ENCODE measurements at regions not wholly inside any gene's neighbourhood (a gene's known extent, or its start where the extent isn't known, plus 50 kb on each side); places are given as distances from the start of the nearest gene placed in this dataset.
"Not testable (repeated sequence)": the region's sequence is repeated elsewhere in the genome, so short reads cannot be mapped to it uniquely, and the experiment has no call there.

DNA sequence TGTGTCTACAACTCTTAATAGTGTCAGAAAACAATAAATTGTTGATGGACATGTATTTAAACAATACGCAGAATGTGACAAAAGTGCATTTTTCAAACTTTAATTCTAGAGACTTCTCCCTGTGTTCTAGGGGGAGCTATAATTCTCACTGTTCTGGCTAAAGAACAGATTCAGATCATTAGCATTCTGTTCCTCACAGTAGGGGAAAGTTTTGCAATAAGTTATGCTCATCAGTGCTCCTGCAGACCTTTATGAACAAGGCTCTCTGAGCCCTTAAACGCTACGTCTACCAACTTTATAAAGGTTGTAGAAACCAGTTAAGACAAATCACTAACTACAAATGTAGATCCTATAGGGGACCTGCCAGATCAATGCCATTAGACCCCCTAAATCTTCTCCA is 444.2 kb downstream of the SQOR start:
- H3K36me3 Mint-ChIP-seq (ENCODE audit: low read depth), result no peaks in the 10 kb centered on the region
- DNase-seq (no peak), ATAC-seq (no peak)
- no peaks in the 10 kb centered on the region for H3K4me1 Mint-ChIP-seq
- intact Hi-C loops (cut with DNase I, micrococcal nuclease), result no loop called here
- CTCF ChIA-PET, result interaction anchor here (0.6 kb wide), 1 partner anchor 290 kb away, joined by 3 read pairs; no protein-coding TSS in a partner anchor
- no peaks in the 10 kb centered on the region for H3K27me3 Mint-ChIP-seq
- H3K27ac Mint-ChIP-seq, result no peak overlapping the region
- H3K4me3 Mint-ChIP-seq, result no peak overlapping the region
- POLR2A ChIA-PET, result interaction anchor here (0.5 kb wide), 1 partner anchor 1715 kb away, joined by 4 read pairs; no protein-coding TSS in a partner anchor
- H3K9me3 Mint-ChIP-seq (ENCODE audit: low read depth), result no peaks in the 10 kb centered on the region

GRCh38 chr15:46080016-46080415 is 445.2 kb downstream of the SQOR start:
- Mint-ChIP-seq H3K4me1 (no peaks in the 10 kb centered on the region), H3K9me3 (ENCODE audit: low read depth) (no peaks in the 10 kb centered on the region), H3K27ac (no peak overlapping the region), H3K4me3 (no peak overlapping the region), H3K36me3 (ENCODE audit: low read depth) (no peaks in the 10 kb centered on the region), H3K27me3 (no peaks in the 10 kb centered on the region)
- ChIA-PET CTCF (no interaction called here), POLR2A (no interaction called here)
- DNase-seq (no peak), ATAC-seq (no peak)
- intact Hi-C loops (cut with DNase I, micrococcal nuclease), result no loop called here

DNA sequence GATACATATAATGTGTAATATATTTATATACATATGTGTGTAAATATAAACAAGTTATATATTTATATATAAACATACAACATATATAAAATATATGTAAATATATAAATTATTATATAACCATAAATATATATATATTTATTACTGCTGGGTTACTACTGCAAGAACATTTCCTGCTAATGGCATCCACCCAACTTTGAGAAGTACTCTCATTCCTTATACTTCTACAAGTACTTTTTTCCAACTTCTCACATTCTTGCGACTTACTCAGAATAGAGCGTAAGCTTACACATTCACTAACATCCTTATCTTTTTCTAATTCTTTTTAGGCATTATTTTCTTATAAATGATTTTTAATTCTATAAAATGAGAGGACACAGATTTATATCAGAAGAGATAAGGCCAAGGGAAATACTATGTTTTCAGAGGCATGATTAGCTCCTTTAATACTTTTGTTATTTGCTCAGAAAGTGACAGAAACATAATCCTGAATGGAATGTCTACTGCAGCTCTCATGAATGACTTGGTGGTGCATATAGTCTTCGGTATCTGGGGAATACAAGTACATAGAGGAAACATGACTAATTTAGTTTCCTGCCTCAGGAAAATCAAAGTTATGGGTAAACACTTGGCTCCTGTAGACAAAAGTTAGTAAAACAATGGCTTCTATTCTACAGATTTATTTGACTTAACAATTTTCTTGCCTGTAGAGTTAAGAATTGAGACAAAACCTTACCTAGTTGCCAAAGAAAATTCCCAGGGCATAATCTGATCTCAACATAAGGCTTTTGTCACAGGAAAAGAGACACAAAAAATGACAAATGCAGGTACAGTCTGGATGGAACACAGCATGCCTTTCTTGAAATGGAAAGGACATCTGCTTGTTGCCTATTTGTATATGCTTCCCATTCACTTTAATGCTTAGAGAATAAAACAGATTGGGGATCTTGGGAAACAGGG is 453.9 kb downstream of the SQOR start:
- intact Hi-C loops (cut with DNase I, micrococcal nuclease), result no loop called here
- no peaks in the 10 kb centered on the region for H3K27me3 Mint-ChIP-seq
- ChIA-PET POLR2A (interaction anchor here (0.6 kb wide), 2 partner anchors 209 to 421 kb away, joined by 4 read pairs; no protein-coding TSS in a partner anchor), CTCF (no interaction called here)
- H3K4me3 Mint-ChIP-seq, result no peak overlapping the region
- no peak overlapping the region for H3K27ac Mint-ChIP-seq
- DNase-seq, result no peak
- no peak for ATAC-seq
- no peaks in the 10 kb centered on the region for H3K9me3 Mint-ChIP-seq (ENCODE audit: low read depth)
- H3K4me1 Mint-ChIP-seq, result no peaks in the 10 kb centered on the region
- no peaks in the 10 kb centered on the region for H3K36me3 Mint-ChIP-seq (ENCODE audit: low read depth)

- ATAC-seq, result no peak
- POLR2A ChIA-PET, result interaction anchor here (0.6 kb wide), 1 partner anchor 208 kb away, joined by 4 read pairs; no protein-coding TSS in a partner anchor
- no peaks in the 10 kb centered on the region for H3K27me3 Mint-ChIP-seq
- no peak overlapping the region for H3K4me3 Mint-ChIP-seq
- CTCF ChIA-PET, result interaction anchor here (0.7 kb wide), 1 partner anchor 311 kb away, joined by 3 read pairs; no protein-coding TSS in a partner anchor
- intact Hi-C loops (cut with DNase I, micrococcal nuclease), result no loop called here
- no peaks in the 10 kb centered on the region for H3K9me3 Mint-ChIP-seq (ENCODE audit: low read depth)
- no peak for DNase-seq
- H3K36me3 Mint-ChIP-seq (ENCODE audit: low read depth), result no peaks in the 10 kb centered on the region
- no peaks in the 10 kb centered on the region for H3K4me1 Mint-ChIP-seq
- no peak overlapping the region for H3K27ac Mint-ChIP-seq
Observed at GRCh38 chr15:46089467-46089935, 454.7 kb downstream of the SQOR start.

DNA sequence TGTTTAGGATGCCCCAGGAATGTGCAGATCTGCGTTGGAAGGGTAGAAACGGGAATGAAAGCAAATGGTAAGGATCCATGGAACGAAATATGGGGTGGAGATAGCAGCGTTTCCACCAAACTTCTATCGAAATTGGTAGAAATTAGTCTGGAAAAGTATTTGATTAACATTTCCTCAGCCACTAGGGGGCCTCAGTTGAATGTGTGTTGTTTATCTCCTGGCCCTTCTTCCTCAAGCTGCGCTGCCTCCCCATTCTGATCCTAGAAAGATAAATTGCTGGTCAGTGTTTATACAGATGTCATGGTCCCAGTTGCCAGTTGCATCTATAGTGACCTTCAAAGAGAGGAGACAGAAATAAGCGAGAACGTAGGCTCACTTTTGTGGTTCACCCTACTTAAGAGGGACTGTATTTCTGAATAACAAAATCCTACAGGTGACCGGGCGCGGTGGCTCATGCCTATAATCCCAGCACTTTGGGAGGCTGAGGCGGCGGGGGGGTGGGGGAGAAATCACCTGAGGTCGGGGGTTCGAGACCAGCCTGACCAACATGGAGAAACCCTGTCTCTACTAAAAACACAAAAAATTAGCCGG is 457.1 kb downstream of the SQOR start:
- H3K27ac Mint-ChIP-seq, result no peak overlapping the region

DNA sequence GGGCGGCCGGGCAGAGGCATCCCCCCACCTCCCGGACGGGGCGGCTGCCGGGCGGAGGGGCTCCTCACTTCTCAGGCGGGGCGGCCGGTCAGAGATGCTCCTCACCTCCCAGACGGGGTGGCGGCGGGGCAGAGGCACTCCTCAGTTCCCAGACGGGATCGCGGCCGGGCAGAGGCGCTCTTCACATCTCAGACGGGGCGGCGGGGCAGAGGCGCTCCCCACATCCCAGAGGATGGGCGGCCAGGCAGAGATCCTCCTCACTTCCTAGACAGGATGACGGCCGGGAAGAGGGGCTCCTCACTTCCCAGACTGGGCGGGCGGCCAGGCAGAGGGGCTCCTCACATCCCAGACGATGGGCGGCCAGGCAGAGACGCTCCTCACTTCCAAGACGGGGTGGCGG is 463.2 kb downstream of the SQOR start:
- DNase-seq; H3K27me3 Mint-ChIP-seq; intact Hi-C loops (cut with DNase I, micrococcal nuclease); H3K4me3 Mint-ChIP-seq; POLR2A ChIA-PET; H3K36me3 Mint-ChIP-seq (ENCODE audit: low read depth); ATAC-seq; CTCF ChIA-PET; H3K27ac Mint-ChIP-seq; H3K9me3 Mint-ChIP-seq (ENCODE audit: low read depth); H3K4me1 Mint-ChIP-seq: not testable (repeated sequence)

More for the DNA sequence above, 457.1 kb downstream of the SQOR start:
- Mint-ChIP-seq H3K9me3 (ENCODE audit: low read depth) (no peaks in the 10 kb centered on the region), H3K27me3 (no peaks in the 10 kb centered on the region), H3K4me3 (no peak overlapping the region), H3K4me1 (no peaks in the 10 kb centered on the region), H3K36me3 (ENCODE audit: low read depth) (no peaks in the 10 kb centered on the region)
- intact Hi-C loops (cut with DNase I, micrococcal nuclease), result no loop called here
- ChIA-PET CTCF (no interaction called here), POLR2A (no interaction called here)
- DNase-seq, result peak; percentile 10
- no peak for ATAC-seq

GRCh38 chr15:46110755-46111154 is 475.9 kb downstream of the SQOR start:
- DNase-seq (no peak), ATAC-seq (no peak)
- Mint-ChIP-seq H3K27ac (no peak overlapping the region), H3K9me3 (ENCODE audit: low read depth) (peaks cover 4% of the 10 kb centered on the region), H3K36me3 (ENCODE audit: low read depth) (no peaks in the 10 kb centered on the region), H3K4me1 (no peaks in the 10 kb centered on the region), H3K4me3 (no peak overlapping the region), H3K27me3 (no peaks in the 10 kb centered on the region)
- POLR2A ChIA-PET, result no interaction called here
- CTCF ChIA-PET, result no interaction called here
- intact Hi-C loops (cut with DNase I, micrococcal nuclease), result no loop called here

DNA sequence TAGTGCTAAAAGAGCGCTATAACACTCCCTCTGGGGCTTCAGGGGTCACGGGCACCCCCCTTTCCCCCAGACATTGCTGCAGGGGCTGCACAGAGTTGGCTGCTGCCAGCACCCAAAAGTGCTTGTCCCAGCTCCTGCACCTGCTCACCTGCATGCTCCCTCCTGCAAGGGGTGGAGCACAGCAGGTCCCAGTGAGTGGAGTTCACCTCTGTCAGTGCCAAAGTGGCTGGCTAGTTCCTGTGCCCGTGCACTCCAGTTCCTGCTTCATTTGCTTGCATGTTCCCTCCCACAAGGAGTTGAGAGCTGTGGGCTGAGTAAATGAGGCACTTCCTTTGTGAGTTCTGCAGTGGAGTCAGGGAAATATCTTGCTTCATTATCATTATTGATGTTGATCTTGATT is 476.9 kb downstream of the SQOR start:
- CTCF ChIA-PET, result no interaction called here
- intact Hi-C loops (cut with DNase I, micrococcal nuclease), result no loop called here
- peaks cover 4% of the 10 kb centered on the region for H3K9me3 Mint-ChIP-seq (ENCODE audit: low read depth)
- no peak overlapping the region for H3K4me3 Mint-ChIP-seq
- no peaks in the 10 kb centered on the region for H3K36me3 Mint-ChIP-seq (ENCODE audit: low read depth)
- POLR2A ChIA-PET, result no interaction called here
- H3K27ac Mint-ChIP-seq, result no peak overlapping the region
- ATAC-seq (no peak), DNase-seq (no peak)
- no peaks in the 10 kb centered on the region for H3K4me1 Mint-ChIP-seq
- H3K27me3 Mint-ChIP-seq, result no peaks in the 10 kb centered on the region

DNA sequence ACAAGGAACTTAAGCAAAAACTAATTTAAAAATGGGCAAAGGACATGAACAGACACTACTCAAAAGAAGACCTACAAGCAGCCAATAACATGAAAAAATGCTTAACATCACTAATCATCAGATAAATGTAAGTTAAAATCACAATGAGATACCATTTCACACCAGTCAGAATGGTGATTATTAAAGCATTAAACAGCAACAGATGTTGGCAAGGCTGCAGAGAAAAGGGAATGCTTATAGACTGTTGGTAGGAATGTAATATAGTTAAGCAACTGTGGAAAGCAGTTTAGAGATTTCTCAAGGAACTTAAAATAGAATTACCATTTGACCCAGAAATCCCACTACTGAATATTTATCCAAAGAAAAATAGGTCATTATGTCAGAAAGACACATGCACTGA is 482.2 kb downstream of the SQOR start:
- ATAC-seq, result no peak
- no peak for DNase-seq
- peaks cover 1% of the 10 kb centered on the region for H3K9me3 Mint-ChIP-seq (ENCODE audit: low read depth)
- H3K27me3 Mint-ChIP-seq, result no peaks in the 10 kb centered on the region
- ChIA-PET CTCF (interaction anchor here (0.7 kb wide), 1 partner anchor 112 kb away, joined by 3 read pairs; no protein-coding TSS in a partner anchor), POLR2A (no interaction called here)
- H3K4me1 Mint-ChIP-seq, result no peaks in the 10 kb centered on the region
- H3K36me3 Mint-ChIP-seq (ENCODE audit: low read depth), result no peaks in the 10 kb centered on the region
- no peak overlapping the region for H3K27ac Mint-ChIP-seq
- intact Hi-C loops (cut with DNase I, micrococcal nuclease), result no loop called here
- no peak overlapping the region for H3K4me3 Mint-ChIP-seq

DNA sequence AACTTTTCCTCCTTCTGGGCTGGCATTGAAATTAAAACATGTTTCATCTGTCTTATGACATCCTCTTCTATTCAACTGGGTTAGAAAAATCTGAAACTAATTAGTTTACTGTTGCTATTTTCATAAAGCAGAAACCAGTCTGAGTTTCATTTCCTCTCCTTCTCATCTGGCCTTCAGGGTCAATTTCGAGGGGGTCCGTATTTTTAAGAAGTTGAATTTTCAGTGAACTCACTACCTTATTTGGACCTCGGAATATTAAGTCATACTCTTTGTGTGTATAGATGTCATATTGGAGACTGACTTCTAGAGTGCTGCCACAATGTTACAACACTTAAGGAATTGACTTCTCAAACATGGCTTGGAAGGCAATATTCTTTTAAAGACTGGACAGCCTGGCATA is 485.9 kb downstream of the SQOR start:
- Mint-ChIP-seq H3K27ac (no peak overlapping the region), H3K36me3 (ENCODE audit: low read depth) (no peaks in the 10 kb centered on the region), H3K9me3 (ENCODE audit: low read depth) (peaks cover 8% of the 10 kb centered on the region), H3K27me3 (no peaks in the 10 kb centered on the region), H3K4me3 (no peak overlapping the region), H3K4me1 (no peaks in the 10 kb centered on the region)
- ChIA-PET POLR2A (no interaction called here), CTCF (no interaction called here)
- intact Hi-C loops (cut with DNase I, micrococcal nuclease), result no loop called here
- no peak for DNase-seq
- no peak for ATAC-seq

- POLR2A ChIA-PET, result no interaction called here
- Mint-ChIP-seq H3K27me3 (no peaks in the 10 kb centered on the region), H3K36me3 (ENCODE audit: low read depth) (no peaks in the 10 kb centered on the region), H3K27ac (no peak overlapping the region), H3K4me1 (no peaks in the 10 kb centered on the region), H3K4me3 (no peak overlapping the region), H3K9me3 (ENCODE audit: low read depth) (peaks cover 8% of the 10 kb centered on the region)
- intact Hi-C loops (cut with DNase I, micrococcal nuclease), result no loop called here
- DNase-seq (no peak), ATAC-seq (no peak)
- CTCF ChIA-PET, result no interaction called here
Observed at GRCh38 chr15:46121441-46121840, 486.6 kb downstream of the SQOR start.

DNA sequence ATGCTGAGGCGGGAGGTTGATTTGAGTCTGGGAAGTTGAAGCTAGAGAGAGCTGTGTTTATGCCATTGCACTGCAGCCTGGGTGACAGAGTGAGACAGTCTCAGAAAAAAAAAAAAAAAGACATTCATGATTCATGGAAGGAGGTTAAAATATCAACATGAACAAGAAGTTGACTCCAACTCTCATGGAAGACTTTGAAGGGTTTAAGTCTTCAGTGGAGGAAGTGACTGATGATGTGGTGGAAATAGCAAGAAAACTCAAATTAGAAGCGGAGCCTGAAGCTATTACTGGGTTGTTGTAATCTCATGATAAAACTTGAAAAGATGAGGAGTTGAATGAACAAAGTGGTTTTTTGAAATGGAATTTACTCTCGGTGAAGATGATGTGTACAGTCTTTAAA is 491.8 kb downstream of the SQOR start:
- CTCF ChIA-PET, result no interaction called here
- Mint-ChIP-seq H3K36me3 (ENCODE audit: low read depth) (no peaks in the 10 kb centered on the region), H3K4me3 (no peak overlapping the region), H3K9me3 (ENCODE audit: low read depth) (peaks cover 12% of the 10 kb centered on the region), H3K27ac (no peak overlapping the region), H3K4me1 (no peaks in the 10 kb centered on the region), H3K27me3 (no peaks in the 10 kb centered on the region)
- POLR2A ChIA-PET, result no interaction called here
- DNase-seq, result no peak
- intact Hi-C loops (cut with DNase I, micrococcal nuclease), result no loop called here
- ATAC-seq, result no peak

All from activated CD4-positive, alpha-beta T cell treated with anti-CD3 and anti-CD28 coated beads for 36 hours (primary cell).